ENCODE measurements at regions not wholly inside any gene's neighbourhood (a gene's known extent, or its start where the extent isn't known, plus 50 kb on each side); places are given as distances from the start of the nearest gene placed in this dataset.

GRCh38 chr20:2234598-2235191, 61.1 kb upstream of the TGM3 start:
- DNase-seq (ENCODE audit: low read depth in 4 of 4, low spot score in 3 of 4), result peak in 1 of 4 donors; percentile 48

DNA sequence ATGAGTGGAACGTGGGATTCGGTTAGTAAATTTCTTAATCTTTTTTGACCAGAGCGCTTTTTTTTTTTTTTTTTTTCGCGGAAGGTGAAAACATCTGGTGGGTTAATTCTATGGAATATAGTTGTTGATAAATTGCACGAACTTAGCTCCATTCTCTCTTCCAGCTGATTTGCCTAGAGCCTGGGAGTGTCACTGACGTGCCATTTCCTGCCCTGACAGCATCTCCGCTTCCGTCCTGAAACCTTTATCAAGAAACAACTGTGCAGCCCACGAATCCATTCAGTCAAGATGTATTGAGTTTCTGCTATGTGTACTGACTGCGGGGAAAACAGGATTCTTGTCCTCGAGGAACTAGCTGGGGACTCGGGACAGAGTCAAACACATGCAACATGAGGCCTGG, 59.5 kb upstream of the TGM3 start:
- DNase-seq (ENCODE audit: low read depth in 4 of 4, low spot score in 3 of 4), result no peak

DNA sequence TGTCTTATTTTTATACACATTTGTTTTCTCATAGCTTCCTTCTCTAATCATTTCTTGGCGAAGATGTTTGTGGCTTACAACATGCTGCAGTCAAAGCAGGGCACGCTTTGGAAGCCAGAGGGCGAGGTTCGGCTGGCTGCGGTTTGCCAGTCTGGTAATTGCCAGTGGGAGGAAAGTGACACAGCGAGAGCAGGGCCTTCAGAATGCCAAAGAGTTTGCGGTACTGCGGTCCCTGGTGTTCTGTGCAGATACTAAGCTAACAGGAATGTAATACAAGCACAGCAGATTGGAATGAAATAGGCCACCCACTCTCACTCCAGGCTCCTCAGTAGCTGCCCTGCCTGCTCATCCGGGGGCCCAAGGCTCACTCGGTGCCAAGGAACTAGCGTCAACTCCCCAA, 58.7 kb upstream of the TGM3 start:
- DNase-seq (ENCODE audit: low read depth in 4 of 4, low spot score in 3 of 4), result no peak

GRCh38 chr20:2238601-2239000, 57.2 kb upstream of the TGM3 start:
- no peak for DNase-seq (ENCODE audit: low read depth in 4 of 4, low spot score in 3 of 4)

DNA sequence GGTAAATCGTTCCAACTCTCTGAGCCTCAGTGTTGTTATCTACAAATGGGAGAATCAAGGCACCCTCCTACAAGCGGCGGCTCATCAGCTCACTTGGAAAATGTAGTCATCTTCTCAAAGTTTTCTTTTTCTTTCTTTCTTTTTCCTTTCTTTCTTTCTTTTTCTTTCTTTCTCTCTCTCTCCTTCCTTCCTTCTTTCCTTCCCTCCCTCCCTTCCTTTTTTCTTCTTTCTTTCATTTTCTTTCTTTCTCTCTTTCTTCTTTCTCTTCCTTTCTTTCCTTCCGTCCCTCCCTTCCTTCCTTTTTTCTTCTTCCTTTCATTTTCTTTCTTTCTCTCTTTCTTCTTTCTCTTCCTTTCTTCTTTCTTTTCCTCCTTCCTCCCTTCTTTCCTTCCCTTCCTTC, 55.0 kb upstream of the TGM3 start:
- DNase-seq (ENCODE audit: low read depth in 4 of 4, low spot score in 3 of 4), result no peak

- DNase-seq (ENCODE audit: low read depth in 4 of 4, low spot score in 3 of 4), result no peak
These were observed 53.1 kb upstream of the TGM3 start for GRCh38 chr20:2242678-2243077.

DNA sequence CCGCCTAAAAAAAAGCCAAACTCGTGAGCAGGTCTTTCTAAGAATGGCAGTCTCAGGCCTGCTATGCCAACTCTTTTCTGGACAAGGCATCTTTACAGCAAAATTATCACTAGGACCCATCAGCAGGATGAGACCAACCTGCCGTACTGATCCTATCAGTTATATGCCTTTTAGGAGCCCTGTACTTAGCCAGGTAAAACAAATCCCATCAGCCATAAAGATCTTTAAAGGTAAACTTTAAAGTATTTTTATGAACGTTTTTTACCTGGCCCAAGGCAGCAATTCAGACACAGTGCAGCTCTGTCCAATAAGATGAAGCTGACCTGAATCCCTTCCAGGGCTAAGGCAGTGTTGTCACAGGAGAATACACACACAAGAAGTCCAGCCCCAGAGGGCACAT, 51.3 kb upstream of the TGM3 start:
- DNase-seq (ENCODE audit: low read depth in 4 of 4, low spot score in 3 of 4), result no peak

DNA sequence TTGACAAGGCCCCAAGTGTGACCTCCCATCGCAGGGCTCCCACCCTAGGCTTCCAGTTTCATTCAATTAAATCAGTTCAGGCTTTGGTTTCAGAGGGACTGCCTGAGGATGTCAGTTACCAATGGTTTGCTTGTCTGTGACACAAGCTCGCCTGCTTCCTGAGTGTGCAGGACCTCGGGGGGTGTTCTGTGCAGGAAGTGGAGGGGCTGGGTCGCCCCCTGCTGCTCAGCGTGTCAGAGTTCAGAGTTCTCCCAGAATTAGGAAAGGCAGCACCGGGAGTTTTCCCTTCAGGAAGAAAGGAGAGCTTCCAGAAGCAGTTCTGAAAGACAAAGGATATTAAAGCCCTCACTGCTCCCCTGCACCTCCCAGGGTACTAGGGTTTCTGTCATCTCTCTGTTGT, 50.8 kb upstream of the TGM3 start:
- DNase-seq (ENCODE audit: low read depth in 4 of 4, low spot score in 3 of 4), result no peak

DNA sequence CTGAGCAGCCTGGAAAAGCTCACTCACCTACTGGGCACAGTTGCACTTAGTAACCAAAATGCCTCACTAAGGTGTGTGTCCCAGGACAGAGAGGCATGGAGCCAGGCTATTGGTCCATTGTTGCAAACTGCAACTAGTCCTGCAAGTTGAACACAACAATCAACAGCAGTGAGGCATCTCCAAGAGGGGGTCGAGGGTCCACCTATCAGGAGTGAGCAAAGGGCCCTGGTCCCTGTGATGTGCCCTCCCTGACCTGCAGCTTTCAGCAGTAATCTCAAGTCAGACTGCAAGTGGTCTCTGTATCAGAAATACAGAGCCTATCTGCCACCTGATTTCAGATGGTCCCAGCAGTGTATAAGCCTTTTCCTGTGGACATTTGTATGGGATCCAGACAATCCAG, 50.2 kb upstream of the TGM3 start:
- DNase-seq (ENCODE audit: low read depth in 4 of 4, low spot score in 3 of 4), result no peak
